GM18520 (cell line): ENCODE measurements at regions not wholly inside any gene's neighbourhood (a gene's known extent, or its start where the extent isn't known, plus 50 kb on each side); places are given as distances from the start of the nearest gene placed in this dataset.

Source experiments
- ATAC-seq: cut with Tn5 transposase; IDR thresholded peaks from one replicate; pipeline ENCODE4 v1.9.1; 2021; ENCODE audit not compliant: unreplicated experiment

DNA sequence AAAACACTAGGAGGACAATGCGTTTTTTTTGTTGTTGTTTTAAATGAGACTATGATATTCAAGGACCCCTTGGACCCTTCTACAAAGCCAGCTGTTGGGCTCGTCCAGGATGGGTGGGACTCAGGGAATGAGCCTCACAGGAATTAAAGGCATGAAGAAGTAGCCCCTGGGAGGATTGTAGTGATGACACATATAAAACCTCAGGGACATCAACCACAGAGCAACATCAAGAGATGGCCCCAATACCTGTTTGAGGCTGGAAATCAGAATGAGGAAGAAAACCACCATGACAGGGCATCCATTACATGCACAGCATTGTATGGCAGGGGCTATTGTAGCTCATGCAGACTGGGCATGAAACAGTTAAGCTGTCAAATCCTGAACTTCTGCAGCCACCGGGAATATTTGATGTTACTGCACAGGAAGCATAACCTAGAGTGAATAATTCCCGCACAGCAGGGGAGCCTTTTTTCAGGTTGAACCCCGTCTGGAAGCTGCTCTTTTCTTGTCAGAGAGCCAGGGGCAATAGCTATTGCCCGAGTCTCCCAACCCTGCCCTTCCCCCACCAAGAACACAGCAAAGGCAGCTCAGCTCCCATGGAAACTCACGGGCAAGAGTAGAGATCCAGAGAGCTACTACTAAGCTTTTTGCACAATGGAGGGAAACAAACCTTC is 140.2 kb upstream of the FGGY start:
- no peak for ATAC-seq

DNA sequence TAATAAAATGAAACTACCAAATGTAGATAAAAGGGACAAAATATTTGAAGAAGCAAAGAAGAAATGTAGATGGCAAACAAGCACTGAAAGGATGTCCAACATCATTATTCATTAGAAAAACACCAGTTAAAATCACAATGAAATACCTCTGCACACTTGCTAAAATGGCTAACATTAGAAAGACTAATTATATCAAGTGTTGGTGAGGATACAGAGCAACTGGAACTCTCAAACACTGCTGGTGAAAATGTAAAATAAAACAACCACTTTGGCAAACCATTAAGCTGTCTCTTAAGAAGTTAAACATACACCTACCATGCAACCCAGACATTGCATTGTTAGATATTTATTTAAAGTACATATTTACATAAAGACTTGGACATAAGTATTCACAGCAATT is 138.6 kb upstream of the FGGY start:
- no peak for ATAC-seq

DNA sequence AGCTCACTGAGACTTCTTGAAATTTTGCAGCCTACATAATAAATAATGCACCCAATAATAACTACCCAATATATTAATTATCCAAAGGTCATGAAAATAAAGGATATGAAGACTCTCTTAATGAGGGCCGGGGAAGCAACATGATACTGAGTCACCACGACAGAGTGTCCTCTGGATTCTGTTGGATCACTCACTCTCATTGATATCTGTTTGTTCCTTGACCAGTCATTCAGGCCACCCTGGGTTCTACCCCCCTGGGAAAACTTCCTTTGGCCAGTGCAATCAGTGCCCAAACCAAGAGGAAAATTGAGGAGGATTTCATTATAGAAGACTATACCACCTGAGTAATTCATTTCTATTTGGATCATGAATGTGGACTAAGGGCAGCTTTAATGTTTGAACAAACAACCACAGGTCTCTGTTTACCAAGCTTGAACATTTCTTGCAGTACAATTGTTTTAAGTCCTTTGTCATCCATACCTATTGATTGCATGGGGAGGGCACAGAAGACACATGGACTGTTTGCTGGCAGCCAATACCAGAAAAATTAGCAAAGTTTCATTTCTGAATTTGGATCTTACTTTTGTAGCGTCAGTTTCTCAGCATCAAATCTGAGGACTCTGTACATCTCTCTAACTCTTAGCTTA is 137.2 kb upstream of the FGGY start:
- no peak for ATAC-seq

DNA sequence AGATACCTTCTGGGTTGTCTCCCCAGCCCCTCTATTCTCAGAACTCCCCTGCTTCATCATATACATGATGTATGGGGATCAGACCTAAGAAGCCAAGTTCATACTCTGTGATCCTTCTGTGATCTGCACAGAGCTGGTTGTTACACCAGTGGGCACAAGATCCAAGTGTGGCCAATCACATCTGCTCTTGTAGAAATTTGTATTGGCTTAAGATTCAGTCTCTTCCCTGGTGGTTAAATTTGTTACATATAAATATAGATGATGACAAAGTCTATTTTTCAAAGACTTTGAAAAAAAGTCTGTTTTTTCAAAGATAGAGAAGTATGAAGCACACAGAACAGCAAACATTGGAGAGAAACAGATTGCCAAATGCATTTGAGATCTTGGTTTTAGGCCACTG is 135.8 kb upstream of the FGGY start:
- no peak for ATAC-seq

DNA sequence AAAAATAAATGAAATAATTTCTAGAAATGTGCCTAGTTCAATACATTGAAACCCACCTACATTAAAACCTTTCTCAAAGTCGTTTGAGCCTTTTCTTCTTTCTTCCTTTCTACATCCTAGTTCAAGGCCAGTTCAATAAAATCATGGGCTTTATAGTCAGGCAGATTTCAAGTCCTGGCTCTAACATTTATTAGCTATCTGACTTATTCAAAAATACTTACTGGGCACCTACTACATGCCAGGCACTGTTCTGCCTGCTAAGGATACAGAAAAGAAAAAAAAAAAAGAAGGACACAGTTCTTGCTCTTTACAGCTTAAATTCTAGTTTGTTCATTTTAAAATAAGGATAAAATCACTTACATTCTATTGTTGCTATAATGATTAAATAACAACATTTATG is 134.2 kb upstream of the FGGY start:
- ATAC-seq = no peak

DNA sequence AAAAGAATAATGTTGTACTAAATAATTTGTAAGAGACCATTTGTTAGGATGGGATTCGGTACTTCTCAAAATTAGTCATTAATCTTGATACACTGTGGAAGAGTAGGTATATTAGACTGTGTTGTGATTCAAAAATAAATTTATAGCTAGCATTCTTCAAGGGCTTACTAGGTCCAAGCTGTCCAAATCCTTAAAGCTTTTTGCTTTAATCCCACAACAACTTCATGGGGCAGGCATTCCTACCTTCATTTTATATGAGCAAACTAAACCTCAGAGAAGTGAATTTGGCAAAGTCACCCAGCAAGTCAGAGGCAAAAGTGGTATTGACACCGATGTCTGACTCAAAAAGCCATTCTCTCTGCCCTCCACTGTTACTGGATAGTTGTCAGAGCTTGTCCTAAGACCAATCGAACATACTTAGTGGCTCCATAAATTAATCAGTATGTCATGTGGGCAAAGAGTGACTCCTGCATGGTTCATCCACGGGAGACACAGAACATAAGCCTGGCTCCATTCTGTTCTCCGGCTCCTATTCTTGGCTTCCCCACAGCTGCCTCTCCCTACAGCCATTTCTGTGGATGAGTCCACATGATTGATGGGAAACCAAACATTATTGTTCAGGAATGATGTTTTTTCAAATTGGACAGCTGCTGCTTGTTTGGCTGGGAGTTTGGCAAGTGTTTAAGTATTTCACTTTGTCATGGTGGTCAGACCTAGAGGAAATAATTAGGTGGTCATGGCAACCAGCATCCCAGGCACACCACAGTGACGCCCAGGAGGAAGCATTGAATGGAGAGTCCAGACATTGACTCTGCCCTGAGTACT is 133.4 kb upstream of the FGGY start:
- ATAC-seq = no peak

DNA sequence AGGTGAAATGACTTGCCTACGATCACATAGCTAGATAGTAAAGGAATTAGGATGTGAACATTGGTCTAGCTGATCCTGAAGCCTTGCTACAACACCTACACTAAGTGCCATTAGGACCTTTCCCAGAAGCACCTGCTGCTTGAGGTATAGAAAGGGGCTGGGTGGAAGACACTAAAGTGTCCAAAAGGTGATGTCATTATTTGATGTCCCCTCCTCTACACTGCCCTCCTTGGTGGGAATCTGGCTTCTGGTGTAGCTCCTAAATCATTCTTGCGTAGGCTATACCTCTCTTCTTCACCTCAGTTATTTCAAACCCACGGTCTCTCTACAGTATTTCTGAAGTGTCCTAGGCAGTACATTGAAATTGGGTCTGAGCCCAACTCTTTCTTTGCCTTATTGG is 132.5 kb upstream of the FGGY start:
- no peak for ATAC-seq

DNA sequence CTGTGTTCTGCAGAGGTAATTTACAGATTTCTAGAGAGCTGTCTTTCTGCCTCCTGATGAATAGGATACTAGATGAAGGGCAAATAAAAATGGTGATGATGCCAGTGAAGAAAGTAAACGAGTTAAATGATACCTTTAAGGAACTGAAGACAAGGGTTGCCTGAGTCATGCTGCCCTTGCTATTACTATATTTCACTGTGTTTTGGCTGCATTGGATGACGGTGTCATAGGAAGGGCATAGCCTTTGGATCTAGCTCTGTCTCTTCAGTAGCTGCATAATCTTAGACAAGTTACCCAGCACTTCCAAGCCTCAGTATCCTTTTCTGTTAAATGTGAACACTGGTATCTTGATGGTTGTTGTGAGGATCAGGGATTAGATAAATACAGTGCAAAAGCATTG is 131.5 kb upstream of the FGGY start:
- no peak for ATAC-seq

DNA sequence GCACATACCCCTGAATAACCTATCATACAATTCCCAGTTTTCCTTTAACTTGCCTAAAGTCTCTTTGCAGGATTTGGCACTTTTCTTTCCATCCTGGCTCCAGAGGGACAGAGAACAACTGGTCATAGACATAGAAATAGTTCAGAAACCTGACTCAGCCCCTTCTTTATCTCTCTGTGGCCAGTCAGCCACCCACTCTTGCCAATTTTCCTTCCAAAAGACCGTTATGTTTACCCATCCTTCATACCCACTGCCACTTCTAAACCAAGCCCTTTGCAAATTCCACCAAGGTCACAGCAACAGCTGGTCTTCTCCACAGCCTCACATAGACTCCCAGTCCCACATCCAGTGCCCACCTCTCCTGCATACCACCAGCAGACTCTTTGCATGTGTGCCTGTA is 127.2 kb upstream of the FGGY start:
- ATAC-seq = no peak

DNA sequence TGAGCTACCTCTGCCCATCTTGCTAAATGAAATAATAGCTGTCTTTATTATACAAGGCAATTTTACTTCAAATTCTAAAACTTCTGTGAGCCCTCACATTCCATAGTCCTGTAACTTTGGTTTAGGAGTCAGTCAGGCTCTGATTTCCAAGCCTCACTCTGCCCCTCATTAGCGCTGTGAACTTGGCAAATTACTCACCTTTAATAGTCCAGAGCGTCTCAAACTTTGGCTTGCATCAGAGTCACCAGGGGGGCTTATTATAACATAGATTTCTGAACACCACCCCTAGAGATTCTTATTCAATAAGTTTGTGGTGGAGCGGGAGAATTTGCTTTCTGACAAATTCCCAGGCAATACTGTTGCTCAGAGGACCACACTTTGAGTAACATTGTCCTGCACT is 126.2 kb upstream of the FGGY start:
- no peak for ATAC-seq

DNA sequence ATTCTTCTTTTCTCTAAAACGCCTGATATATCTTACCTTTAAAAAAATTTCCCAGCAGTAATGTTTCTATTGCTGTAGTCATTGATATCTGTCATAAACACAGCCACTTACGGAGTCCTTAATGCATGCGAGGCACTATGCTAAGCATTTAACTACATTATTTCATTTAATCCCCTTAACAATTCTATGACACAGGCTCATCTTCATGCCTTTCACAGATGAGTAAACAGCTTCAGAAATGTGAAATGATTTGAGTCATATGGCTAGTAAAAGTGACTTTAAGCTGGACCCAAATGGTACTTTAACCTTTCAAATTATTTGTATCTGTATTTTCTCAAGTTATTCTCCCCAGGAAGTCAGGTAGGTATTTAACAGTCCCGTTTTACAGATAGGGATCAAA is 125.1 kb upstream of the FGGY start:
- no peak for ATAC-seq

DNA sequence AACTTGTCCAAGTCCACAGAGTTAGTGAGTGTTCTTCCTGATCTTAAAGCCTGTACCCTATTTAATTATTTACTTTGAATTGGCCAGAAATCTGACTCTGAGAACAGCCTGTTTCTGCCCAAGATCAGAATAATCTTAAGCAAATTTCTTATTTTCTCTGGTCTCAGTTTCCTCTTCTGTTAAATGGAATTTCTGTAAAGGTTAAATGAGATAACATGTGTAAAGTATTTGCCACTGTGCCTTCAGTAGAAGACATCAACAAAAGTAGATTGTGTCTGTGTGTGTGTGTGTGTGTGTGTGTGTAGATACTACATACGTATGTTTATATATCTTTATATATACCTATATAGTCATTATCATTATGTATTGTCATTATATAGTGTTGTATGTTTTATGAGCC is 124.2 kb upstream of the FGGY start:
- ATAC-seq = no peak

DNA sequence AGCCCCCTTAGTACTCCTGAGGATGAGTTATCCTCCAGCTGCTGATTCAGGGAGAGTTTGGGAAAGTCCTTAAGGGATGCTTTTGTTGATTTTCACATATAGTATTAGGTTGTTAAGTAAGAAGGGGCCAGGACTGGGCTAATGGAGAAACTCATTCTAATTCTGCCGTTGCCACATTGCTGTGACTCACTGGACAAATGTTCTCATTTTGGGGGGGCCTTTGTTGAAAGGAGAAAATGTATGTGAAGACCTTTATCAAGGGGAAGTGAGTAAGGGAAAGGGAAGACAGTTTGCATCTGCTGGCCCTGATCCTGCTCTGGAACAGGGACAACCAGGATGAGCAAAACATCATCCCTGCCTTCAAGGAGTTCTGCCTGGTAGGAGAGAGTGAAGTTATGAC is 123.2 kb upstream of the FGGY start:
- no peak for ATAC-seq

DNA sequence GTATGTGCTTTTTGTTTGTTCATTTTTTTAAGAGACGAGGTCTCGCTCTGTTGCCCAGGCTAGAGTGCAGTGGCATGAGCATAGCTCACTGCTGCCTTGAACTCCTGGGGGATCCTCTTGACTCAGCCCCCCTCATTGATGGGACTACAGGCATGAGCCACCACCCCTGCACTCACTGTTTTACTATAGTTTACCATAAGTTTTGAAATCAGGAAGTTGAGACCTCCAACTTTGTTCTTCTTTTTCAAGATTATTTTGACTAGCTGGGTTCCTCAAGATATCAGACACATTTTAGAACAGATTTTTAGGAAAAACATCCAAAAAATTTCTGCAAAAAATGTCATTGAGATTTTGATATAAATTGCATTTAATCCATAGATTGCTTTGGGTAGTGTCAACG is 120.4 kb upstream of the FGGY start:
- no peak for ATAC-seq

DNA sequence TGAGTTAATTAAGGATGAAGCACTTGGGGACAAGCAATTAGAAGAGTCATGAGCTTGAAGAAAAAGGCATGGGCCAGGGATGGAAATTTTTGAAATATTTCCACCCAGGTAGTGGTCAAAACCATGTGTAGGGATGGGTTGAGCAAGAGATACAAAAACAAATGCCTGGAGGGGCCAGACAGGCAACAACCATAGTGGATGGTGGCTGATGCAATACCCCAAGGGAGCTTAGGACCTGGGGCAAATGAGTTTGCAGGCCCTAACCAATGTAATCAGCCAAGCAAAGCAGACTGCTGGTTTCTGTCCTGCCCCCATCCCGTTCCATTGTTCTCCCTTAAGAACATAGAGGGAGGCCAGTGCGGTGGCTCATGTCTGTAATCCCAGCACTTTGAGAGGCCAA is 119.1 kb upstream of the FGGY start:
- no peak for ATAC-seq

DNA sequence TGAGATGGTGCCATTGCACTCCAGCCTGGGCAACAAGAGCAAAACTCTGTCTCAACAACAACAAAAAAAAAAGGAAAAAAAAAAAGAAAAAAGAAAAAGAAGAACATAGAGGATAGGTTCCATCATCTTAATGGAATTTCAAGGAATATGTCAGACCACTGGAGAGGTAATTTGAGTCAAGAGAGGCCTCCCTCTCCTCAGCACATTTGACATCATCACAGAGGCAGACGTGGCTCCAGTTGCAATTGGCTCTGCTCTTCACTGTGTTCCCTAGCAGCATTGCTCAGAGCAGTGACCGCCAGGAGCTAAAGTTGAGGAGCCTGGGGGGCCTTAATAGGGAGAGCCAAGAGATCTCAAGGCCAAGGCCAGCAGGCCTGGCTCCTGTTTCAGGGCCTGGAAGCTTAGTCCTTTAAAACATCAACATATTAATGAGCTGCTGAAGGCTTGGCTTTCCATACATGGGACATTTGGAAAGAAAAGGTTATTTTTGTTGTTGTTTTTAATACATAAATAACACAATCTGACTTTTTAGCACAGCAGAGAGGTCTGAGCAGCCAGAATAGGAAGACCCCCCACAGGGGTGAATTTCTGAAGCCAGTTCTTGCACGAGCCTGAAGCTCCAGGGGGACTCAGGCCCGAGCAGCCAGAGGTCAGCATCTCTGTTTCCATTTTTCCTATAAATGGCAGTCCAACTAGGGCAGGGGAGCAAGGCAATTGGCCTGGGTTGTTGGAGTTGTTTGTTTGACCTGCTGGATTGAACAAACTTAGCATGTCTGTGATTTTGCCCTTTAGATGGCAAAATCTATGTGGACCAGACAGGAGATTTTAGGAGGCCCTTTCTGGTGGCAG is 118.3 kb upstream of the FGGY start:
- ATAC-seq = no peak

DNA sequence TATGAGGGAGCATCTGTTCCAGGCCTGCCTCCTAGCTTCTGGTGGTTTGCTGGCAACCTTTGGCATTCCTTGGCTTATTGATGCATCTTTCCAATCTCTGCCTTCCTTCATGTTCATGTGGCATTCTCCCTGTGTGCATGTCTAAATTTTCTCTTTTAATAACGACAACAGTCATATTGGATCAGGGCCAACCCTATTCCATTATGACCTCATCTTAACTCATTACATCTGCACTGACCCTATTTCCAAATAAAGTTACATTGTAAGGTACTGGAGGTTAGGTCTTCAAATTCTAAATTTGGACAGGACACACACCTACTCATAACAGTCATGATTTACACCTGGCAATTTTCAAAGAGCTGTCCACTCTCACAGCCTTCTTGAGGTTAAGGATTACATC is 117.2 kb upstream of the FGGY start:
- no peak for ATAC-seq

DNA sequence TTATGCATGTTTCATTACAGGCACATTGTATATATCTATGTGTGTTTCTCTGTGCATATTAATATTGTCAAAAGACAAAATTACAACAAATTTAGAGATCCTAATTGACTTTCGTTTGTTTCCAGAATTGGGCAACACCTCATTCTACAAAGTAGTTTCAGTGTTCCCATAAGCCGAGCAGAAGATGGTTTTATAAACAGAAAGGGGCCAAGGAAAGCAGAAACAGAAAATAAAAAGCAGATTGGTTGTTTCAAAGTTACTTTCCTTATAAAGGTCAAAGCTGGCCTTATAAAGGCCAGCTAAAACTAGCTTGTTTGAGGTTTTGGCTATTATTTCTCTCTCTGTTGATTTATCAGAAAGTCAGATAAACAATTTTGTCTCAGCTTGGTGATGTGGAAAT is 116.2 kb upstream of the FGGY start:
- ATAC-seq = no peak

DNA sequence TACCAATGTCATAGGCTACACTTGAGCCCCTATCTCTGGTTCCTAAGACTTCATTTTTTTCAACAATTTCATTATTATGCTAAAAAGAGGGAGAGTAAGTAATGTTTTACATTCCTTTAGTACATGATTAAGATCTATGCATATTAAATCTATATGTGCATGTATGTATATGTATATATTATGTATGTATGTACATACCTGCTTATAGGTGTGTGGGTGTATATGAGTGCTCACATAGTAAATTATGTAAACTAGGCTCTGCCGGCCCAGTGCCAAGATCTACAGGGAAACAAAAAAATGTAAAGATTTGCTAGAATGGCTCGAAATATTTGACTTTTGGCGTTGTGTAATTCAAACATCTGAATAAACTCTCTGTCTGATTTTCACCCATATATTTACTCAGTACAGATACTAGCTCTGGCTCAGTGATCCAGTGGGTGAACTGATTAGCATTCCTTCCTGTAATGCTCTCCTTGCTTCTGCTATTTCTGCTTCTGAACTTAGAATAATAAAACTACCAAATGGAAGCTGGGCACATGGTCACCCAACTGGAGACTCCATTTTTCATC is 113.1 kb upstream of the FGGY start:
- no peak for ATAC-seq

DNA sequence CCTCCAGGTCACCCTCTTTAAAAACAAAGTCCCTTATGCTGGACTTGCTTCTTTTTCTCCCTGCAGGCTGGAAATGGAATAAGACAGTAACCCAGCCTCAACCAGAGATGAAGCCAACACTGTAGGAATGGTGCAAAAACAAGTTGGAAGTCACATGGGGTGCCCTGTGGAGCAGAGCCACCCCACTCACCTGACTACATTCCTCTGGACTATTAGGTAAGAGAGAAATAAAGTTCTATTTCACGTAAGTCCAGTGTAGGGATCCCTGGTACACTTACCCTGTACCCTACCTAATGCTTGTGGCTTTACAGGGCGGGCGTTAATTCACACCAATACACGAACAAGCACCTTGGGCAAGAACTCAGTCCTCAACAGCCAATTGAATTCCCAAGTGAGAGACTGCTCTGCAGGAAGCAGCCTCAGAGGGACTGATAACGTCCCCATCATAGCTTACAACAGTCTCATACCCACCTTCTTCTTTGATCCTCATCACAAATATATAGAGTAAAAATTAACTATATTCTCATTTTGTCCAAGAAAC is 112.5 kb upstream of the FGGY start:
- ATAC-seq = no peak
